B cell (primary cell): ENCODE measurements at regions not wholly inside any gene's neighbourhood (a gene's known extent, or its start where the extent isn't known, plus 50 kb on each side); places are given as distances from the start of the nearest gene placed in this dataset.

Experiments used
- EZH2 ChIP-seq: IDR thresholded peaks from 2 replicates; pipeline ENCODE4 v1.6.1; 2012; ENCODE audit warnings: borderline replicate concordance, low read depth, mild to moderate bottlenecking, moderate library complexity, low read length; ENCODE audit not compliant: insufficient read depth, poor library complexity, severe bottlenecking
- TF ChIP-seq, protein P1 (sequence below): fragments of 200-600 bp; IDR thresholded peaks from one replicate; pipeline ENCODE4 v1.8.0; 2022; ENCODE audit warnings: antibody characterized with exemption, mild to moderate bottlenecking

DNA sequence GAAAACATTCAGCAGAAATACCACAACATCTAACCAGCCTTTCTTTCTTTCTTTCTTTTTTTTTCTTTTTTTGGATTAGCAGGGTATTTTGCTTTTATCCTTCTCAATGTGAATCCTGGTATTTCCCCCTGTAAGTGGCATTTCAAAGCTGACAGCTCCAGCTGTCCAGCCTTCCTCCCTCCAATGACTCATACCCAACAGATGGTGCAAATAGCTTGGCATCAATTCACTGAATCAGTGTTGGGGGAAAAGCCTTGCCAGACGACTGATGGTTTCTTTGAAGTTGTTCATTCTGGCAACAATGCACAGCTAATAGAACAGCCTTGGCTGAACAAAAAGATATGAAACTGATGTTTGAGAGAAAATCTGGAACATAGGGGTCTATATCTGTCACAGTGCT is 316.8 kb upstream of the STEAP1 start:
- TF ChIP-seq, protein P1, sequence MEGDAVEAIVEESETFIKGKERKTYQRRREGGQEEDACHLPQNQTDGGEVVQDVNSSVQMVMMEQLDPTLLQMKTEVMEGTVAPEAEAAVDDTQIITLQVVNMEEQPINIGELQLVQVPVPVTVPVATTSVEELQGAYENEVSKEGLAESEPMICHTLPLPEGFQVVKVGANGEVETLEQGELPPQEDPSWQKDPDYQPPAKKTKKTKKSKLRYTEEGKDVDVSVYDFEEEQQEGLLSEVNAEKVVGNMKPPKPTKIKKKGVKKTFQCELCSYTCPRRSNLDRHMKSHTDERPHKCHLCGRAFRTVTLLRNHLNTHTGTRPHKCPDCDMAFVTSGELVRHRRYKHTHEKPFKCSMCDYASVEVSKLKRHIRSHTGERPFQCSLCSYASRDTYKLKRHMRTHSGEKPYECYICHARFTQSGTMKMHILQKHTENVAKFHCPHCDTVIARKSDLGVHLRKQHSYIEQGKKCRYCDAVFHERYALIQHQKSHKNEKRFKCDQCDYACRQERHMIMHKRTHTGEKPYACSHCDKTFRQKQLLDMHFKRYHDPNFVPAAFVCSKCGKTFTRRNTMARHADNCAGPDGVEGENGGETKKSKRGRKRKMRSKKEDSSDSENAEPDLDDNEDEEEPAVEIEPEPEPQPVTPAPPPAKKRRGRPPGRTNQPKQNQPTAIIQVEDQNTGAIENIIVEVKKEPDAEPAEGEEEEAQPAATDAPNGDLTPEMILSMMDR: no peak
- TF ChIP-seq EZH2: no peak
